Fibroblast of lung (primary cell): ENCODE measurements at regions not wholly inside any gene's neighbourhood (a gene's known extent, or its start where the extent isn't known, plus 50 kb on each side); places are given as distances from the start of the nearest gene placed in this dataset.

ENCODE experiments used
- DNase-seq, 2 donors: peaks; one replicate each; pipeline versions ENCODE4 v3.0.0 to v3.0.0-alpha.2; 2010; ENCODE audit warnings: low read depth in 2 of 2
- H2AFZ ChIP-seq: 2 replicates; pipeline ENCODE4 v1.5.1; 2012; ENCODE audit warnings: low read length, control low read depth, inconsistent platforms
- H3K27ac ChIP-seq: 2 replicates; pipeline ENCODE4 v1.5.1; 2011; ENCODE audit warnings: low read length, control low read depth; ENCODE audit not compliant: insufficient read depth
- H3K27me3 ChIP-seq: 2 replicates; pipeline ENCODE4 v1.5.1; 2011; ENCODE audit warnings: mild to moderate bottlenecking, low read length; ENCODE audit not compliant: control insufficient read depth, insufficient read depth
- H3K36me3 ChIP-seq: 2 replicates; pipeline ENCODE4 v1.5.1; 2011; ENCODE audit warnings: low read length; ENCODE audit not compliant: control insufficient read depth, insufficient read depth
- H3K4me1 ChIP-seq: 2 replicates; pipeline ENCODE4 v1.5.1; 2011; ENCODE audit warnings: low read length; ENCODE audit not compliant: control insufficient read depth, insufficient read depth; ENCODE audit errors: extremely low read depth
- H3K4me2 ChIP-seq: 2 replicates; pipeline ENCODE4 v1.5.1; 2011; ENCODE audit warnings: low read length, control low read depth; ENCODE audit not compliant: insufficient read depth; ENCODE audit errors: extremely low read depth
- H3K4me3 ChIP-seq, 4 experiments: fragments of 200-600 bp in 1 of 4; sonication (generic) in 1 of 4; replicated peaks in 1 of 4; 2 replicates each; pipeline ENCODE4 v1.5.1; 2011 to 2016; ENCODE audit warnings: low read length in 4 of 4, low read depth in 3 of 4, mild to moderate bottlenecking in 3 of 4, control low read depth in 2 of 4, inconsistent platforms in 1 of 4, mixed read lengths in 1 of 4; ENCODE audit not compliant: insufficient read depth in 1 of 4; ENCODE audit errors: control extremely low read depth in 1 of 4
- H3K79me2 ChIP-seq: 2 replicates; pipeline ENCODE4 v1.5.1; 2012; ENCODE audit warnings: mild to moderate bottlenecking, low read length, inconsistent platforms; ENCODE audit not compliant: control insufficient read depth, insufficient read depth
- H3K9ac ChIP-seq: 2 replicates; pipeline ENCODE4 v1.5.1; 2011; ENCODE audit warnings: mild to moderate bottlenecking, low read length, control low read depth; ENCODE audit not compliant: insufficient read depth
- H3K9me3 ChIP-seq: 2 replicates; pipeline ENCODE4 v1.5.1; 2012; ENCODE audit warnings: low read depth, low read length; ENCODE audit not compliant: control insufficient read depth, insufficient read depth
- H4K20me1 ChIP-seq: 2 replicates; pipeline ENCODE4 v1.5.1; 2011; ENCODE audit warnings: low read length; ENCODE audit not compliant: control insufficient read depth, insufficient read depth; ENCODE audit errors: extremely low read depth
- CTCF ChIP-seq, 2 donors: IDR thresholded peaks in 1 of 2; conservative IDR thresholded peaks in 1 of 2; 1 replicate in 1 of 2; 2 replicates in 1 of 2; pipeline ENCODE4 v1.5.1; 2011 to 2012; ENCODE audit warnings: low read length in 2 of 2, control low read depth in 1 of 2, inconsistent platforms in 1 of 2, low read depth in 1 of 2, mild to moderate bottlenecking in 1 of 2
- EZH2 ChIP-seq: IDR thresholded peaks from 2 replicates; pipeline ENCODE4 v1.5.1; 2012; ENCODE audit warnings: low read length, control low read depth, mild to moderate bottlenecking; ENCODE audit errors: missing control alignments

GRCh38 chr22:44650806-44651205, 51.2 kb upstream of the PRR5 start:
- Histone ChIP-seq H3K9ac (no peak overlapping the region), H3K4me3 (no peak overlapping the region), H3K4me2 (no peak overlapping the region), H3K36me3 (no peaks in the 10 kb centered on the region), H2AFZ (no peak overlapping the region), H3K27ac (no peak overlapping the region), H3K9me3 (no peaks in the 10 kb centered on the region), H3K79me2 (no peaks in the 10 kb centered on the region), H4K20me1 (no peaks in the 10 kb centered on the region), H3K27me3 (no peaks in the 10 kb centered on the region), H3K4me1 (peaks cover 5% of the 10 kb centered on the region)
- TF ChIP-seq EZH2 (no peak), CTCF (conservative IDR thresholded peaks at IDR 0.05 in 1 of 2, IDR thresholded peaks at IDR 0.05 in 1 of 2; ENCODE audit: low read depth in 1 of 2, low read length in 2 of 2) (no peak)
- DNase-seq: no peak

- H4K20me1 ChIP-seq: no peaks in the 10 kb centered on the region
- H3K27me3 ChIP-seq: no peaks in the 10 kb centered on the region
- peak; percentile 72 to 73 for DNase-seq
- H3K9me3 ChIP-seq: no peaks in the 10 kb centered on the region
- peak overlapping the region; percentile 91 for H2AFZ ChIP-seq
- TF ChIP-seq EZH2 (no peak), CTCF (conservative IDR thresholded peaks at IDR 0.05 in 1 of 2, IDR thresholded peaks at IDR 0.05 in 1 of 2; ENCODE audit: low read depth in 1 of 2, low read length in 2 of 2) (no peak)
- H3K36me3 ChIP-seq: no peaks in the 10 kb centered on the region
- H3K27ac ChIP-seq: peak overlapping the region; percentile 74
- peaks cover 5% of the 10 kb centered on the region for H3K4me1 ChIP-seq
- peak overlapping the region; percentile 40 for H3K4me2 ChIP-seq
- peak overlapping the region; percentile 66 for H3K9ac ChIP-seq
- peak overlapping the region in 1 of 4 experiments; percentile 25 for H3K4me3 ChIP-seq
- no peaks in the 10 kb centered on the region for H3K79me2 ChIP-seq
These were observed 53.0 kb upstream of the PRR5 start for GRCh38 chr22:44648821-44649565.

DNA sequence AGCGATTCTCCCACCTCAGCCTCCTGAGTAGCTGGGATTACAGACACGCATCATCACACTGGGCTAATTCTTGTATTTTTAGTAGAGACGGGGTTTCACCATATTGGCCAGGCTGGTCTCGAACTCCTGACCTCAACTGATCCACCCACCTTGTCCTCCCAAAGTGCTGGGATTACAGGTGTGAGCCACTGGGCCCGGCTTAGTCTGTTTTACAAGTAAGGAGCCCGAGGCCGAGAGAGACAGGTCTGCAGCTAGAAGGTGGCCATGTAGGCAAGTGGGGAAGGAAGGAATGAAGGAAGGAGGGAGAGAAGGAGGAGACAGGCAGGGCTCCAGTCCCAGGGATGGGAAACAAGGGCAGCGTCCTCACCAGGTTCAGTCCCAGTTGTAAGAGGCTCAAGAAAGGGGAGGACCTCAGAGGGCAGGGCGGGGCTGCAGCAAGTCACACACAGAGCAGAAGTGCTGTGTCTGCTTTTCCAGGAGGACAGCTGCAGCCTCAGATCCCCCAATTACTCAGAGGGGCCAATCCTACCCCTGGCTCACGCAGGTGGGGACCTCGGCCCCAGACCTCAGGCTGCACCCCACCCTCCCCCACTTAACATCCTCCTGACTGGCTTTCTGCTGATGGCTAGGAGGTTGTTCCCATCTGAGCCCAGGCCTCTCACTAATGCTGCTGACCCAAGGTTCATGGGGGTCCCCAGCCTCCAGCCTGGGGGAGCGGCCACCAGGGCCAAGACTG, 53.8 kb upstream of the PRR5 start:
- TF ChIP-seq EZH2 (no peak), CTCF (conservative IDR thresholded peaks at IDR 0.05 in 1 of 2, IDR thresholded peaks at IDR 0.05 in 1 of 2; ENCODE audit: low read depth in 1 of 2, low read length in 2 of 2) (no peak)
- no peaks in the 10 kb centered on the region for H3K36me3 ChIP-seq
- H3K9ac ChIP-seq: peak overlapping the region; percentile 53
- no peaks in the 10 kb centered on the region for H3K79me2 ChIP-seq
- H3K27me3 ChIP-seq: no peaks in the 10 kb centered on the region
- H4K20me1 ChIP-seq: no peaks in the 10 kb centered on the region
- peak overlapping the region; percentile 74 for H3K27ac ChIP-seq
- DNase-seq: no peak
- peak overlapping the region; percentile 7 for H3K4me2 ChIP-seq
- H3K4me1 ChIP-seq: peaks cover 5% of the 10 kb centered on the region
- H3K4me3 ChIP-seq: no peak overlapping the region
- H2AFZ ChIP-seq: peak overlapping the region; percentile 91
- H3K9me3 ChIP-seq: no peaks in the 10 kb centered on the region
